HG03159 (cell line): ENCODE measurements at regions not wholly inside any gene's neighbourhood (a gene's known extent, or its start where the extent isn't known, plus 50 kb on each side); places are given as distances from the start of the nearest gene placed in this dataset.

Experiments
- ATAC-seq: cut with Tn5 transposase; IDR thresholded peaks from one replicate; pipeline ENCODE4 v1.9.1; 2021; ENCODE audit warnings: mild to moderate bottlenecking, moderate library complexity; ENCODE audit not compliant: unreplicated experiment

DNA sequence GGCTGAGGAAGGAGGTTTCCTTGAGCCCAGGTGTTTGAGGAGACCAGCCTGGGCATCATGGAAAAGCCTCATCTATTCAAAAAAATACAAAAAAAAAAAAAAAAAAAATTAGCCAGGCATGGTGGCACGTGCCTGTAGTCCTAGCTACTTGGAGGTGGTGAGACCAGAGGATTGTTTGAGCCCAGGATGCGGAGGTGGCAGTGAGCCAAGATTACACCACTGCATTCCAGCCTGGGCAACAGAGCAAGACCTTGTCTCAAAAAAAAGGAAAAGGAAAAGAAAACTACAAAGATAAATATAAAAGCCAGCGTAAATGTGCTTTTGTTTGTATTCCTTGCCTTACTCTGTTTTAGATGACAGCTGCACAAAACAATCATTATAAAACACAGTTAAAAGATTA lies 2249.2 kb upstream of the C9orf72 start:
- ATAC-seq: no peak

DNA sequence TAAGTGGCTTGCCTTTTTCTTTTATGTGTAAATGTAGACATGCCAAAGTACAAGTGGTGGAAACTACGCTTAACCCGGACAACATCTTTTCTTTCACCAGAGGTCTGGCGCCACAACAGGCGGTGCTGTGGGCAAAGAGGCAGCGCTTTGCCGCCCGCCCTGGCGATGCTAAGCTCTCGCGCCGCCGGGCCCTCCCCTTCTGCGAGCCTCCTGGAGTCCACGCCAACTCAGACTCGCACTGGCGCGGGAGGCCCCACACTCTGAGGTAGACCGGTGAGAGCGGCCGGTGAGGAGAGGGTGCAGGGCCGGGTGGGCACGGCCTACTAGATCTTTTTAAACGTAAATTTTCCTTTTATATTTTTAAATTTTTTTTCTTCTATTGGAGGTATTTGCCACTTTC lies 2253.1 kb upstream of the C9orf72 start:
- no peak for ATAC-seq

GRCh38 chr9:29830821-29831220 lies 2257.5 kb upstream of the C9orf72 start:
- ATAC-seq: no peak

- no peak for ATAC-seq
Observed at GRCh38 chr9:29838491-29839020, 2265.3 kb upstream of the C9orf72 start.

GRCh38 chr9:29844251-29844650 lies 2271.0 kb upstream of the C9orf72 start:
- ATAC-seq: no peak

DNA sequence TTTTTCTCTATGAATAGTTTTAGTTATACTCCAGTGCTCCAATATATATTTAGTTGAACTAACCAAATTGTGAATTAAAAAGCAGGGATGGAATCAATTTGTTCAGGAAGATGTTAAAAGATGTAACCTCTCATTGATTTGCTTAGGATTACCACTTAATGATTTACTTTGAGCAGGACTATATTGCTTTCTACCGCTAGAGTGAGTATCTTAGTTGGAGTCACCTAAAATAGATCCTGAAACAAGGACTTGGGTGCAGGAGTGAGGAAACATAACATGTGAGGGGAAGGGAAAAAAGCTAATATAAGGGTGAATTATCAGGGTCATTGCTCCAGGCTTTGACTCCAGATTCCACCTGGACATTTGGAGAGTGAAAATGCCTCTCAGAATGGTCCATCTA lies 2277.4 kb upstream of the C9orf72 start:
- no peak for ATAC-seq

DNA sequence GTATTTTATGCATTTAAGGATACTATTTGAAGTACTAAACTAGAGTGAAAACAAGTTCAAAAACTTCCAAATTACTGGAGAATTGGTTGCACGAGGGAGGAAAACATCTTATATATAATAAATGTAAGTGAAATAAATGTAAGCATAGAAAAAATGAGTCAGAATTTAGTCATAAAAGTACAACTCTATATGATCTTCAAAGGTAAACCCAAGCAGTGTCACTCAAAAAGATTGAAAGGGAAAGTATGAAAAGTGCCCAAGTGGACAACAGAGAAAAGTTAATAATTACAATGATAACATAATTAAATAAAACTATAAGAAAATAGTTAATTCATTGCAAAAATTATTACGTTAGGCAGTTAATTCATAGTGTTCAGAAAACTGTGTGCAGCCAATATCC lies 2288.5 kb upstream of the C9orf72 start:
- ATAC-seq: no peak

GRCh38 chr9:29865764-29866313 lies 2292.6 kb upstream of the C9orf72 start:
- no peak for ATAC-seq

DNA sequence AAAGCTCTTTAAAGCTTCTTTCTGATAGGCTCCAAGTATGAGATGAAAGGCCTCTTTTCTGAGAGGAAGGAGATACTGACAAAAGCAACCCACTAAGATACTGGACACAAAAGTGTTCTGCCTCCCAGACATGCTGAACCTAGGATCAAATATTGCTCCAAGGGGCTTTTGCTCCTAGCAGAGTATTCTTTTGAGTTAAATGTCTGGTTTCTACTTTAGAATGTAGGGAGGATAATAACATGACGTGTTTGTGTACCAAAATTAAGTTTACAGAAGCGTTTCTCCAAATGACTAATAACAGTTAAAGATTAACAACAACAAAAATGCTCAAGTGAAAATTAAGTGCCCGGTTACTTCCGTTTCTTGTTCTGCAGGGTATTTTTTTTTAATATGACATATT lies 2293.3 kb upstream of the C9orf72 start:
- no peak for ATAC-seq

- no peak for ATAC-seq
Observed at GRCh38 chr9:29873579-29873978, 2300.3 kb upstream of the C9orf72 start.

GRCh38 chr9:29875547-29875946 lies 2302.3 kb upstream of the C9orf72 start:
- no peak for ATAC-seq

GRCh38 chr9:29882767-29883166 lies 2309.5 kb upstream of the C9orf72 start:
- ATAC-seq: no peak

- no peak for ATAC-seq
Observed at GRCh38 chr9:29906065-29906464, 2332.8 kb upstream of the C9orf72 start.

GRCh38 chr9:29928072-29928471 lies 2354.8 kb upstream of the C9orf72 start:
- no peak for ATAC-seq

GRCh38 chr9:29939559-29939958 lies 2366.3 kb upstream of the C9orf72 start:
- no peak for ATAC-seq

DNA sequence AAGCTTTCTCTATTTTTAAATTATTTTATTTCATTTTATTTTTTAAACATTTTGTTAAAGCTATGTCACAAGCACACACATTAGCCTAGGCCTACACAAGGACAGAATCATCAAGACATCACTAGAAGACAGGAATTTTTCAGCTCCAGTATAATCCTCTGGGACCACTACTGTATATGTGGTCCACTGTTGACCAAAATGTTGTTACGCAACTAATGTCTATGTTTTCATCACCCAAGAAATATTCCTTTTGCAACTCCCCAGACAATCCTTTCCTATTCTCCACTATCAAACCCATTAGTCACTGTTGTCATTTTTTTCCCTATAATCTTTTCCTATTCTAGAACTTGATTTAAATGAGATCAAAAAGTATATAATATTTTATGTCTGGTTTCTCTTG lies 2371.7 kb upstream of the C9orf72 start:
- ATAC-seq: no peak

DNA sequence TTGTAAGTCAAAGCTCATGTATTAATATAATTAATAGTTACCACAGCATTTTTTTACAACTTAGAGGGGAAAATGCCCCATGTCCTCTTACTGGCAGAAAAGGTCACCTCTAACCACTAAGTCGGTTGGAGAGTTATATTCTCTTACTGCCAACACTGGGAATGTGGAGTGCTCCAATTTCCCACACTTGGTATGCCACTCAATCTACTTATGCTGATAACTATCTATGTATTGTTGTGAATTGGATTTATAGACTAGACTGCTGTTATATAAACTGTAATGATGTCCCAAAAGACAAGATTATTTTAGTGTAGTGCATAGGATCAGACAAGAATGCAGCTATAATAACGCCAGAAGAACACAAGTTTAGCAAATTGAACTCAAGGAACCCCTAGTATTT lies 2385.2 kb upstream of the C9orf72 start:
- no peak for ATAC-seq

- no peak for ATAC-seq
Observed at GRCh38 chr9:29965834-29966233, 2392.6 kb upstream of the C9orf72 start.

DNA sequence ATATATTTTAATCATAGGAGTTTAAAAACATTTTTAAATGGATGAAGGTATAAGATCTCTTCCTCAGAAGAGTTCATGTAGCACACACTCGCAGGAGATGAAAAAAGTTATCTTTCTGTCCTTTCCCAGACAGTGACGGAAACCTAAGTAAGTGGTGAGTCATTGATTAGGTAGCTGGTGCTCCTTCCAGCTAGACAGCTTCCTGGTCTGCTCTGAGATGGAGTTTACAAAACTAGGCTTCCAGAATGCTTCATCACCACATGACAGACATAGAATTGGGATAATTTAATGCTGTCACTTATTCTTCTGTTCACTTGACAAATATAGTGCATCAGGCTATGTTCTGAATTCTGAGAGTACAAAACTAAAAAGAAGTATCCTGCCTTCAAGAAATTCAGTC lies 2393.0 kb upstream of the C9orf72 start:
- ATAC-seq: no peak

- ATAC-seq: no peak
Observed at GRCh38 chr9:29968831-29969230, 2395.6 kb upstream of the C9orf72 start.

GRCh38 chr9:29969408-29969807 lies 2396.1 kb upstream of the C9orf72 start:
- no peak for ATAC-seq

- no peak for ATAC-seq
Observed at GRCh38 chr9:29969856-29970647, 2396.8 kb upstream of the C9orf72 start.

DNA sequence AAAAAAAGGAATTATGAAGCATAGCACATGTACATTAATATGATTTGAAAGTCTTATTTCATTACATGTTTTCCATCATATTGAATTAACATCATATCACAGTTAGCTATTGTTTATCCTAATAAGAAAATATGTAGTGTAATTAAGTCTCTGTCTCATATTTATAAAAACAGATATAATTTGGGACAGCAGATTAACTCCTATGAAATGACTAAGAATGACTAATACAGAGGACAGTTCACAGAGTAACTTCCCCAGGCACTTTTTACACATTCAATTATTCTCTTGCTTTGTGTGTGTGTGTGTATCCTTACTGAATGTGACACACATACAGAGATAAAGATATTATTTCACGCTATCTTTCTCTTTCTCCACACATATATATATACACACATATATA lies 2400.9 kb upstream of the C9orf72 start:
- no peak for ATAC-seq
